Daoy (cell line): ENCODE measurements at regions not wholly inside any gene's neighbourhood (a gene's known extent, or its start where the extent isn't known, plus 50 kb on each side); places are given as distances from the start of the nearest gene placed in this dataset.
A peak's percentile ranks its signal among the peaks of the same experiment; 100 is the strongest.
"Not testable (repeated sequence)": the region's sequence is repeated elsewhere in the genome, so short reads cannot be mapped to it uniquely, and the experiment has no call there.

Source experiments
- DNase-seq: peaks from one replicate; pipeline ENCODE4 v3.0.0-alpha.2; 2015; ENCODE audit warnings: low read depth

- DNase-seq: no peak
These were observed 94.0 kb upstream of the FOXN2 start for GRCh38 chr2:48220501-48220900.

- no peak for DNase-seq
These were observed 92.5 kb upstream of the FOXN2 start for GRCh38 chr2:48221846-48222516.

GRCh38 chr2:48227617-48228344, 86.7 kb upstream of the FOXN2 start:
- DNase-seq: no peak

- no peak for DNase-seq
These were observed 86.2 kb upstream of the FOXN2 start for GRCh38 chr2:48228345-48228684.

- DNase-seq: no peak
These were observed 85.4 kb upstream of the FOXN2 start for GRCh38 chr2:48229063-48229462.

- DNase-seq: no peak
These were observed 83.6 kb upstream of the FOXN2 start for GRCh38 chr2:48230834-48231233.

- peak; percentile 44 for DNase-seq
These were observed 82.1 kb upstream of the FOXN2 start for GRCh38 chr2:48232351-48232750.

- no peak for DNase-seq
These were observed 81.5 kb upstream of the FOXN2 start for GRCh38 chr2:48233005-48233404.

GRCh38 chr2:48233824-48234223, 80.7 kb upstream of the FOXN2 start:
- DNase-seq: not testable (repeated sequence)

GRCh38 chr2:48235076-48235475, 79.4 kb upstream of the FOXN2 start:
- no peak for DNase-seq

- DNase-seq: no peak
These were observed 76.1 kb upstream of the FOXN2 start for GRCh38 chr2:48238381-48238780.

GRCh38 chr2:48240912-48241311, 73.6 kb upstream of the FOXN2 start:
- no peak for DNase-seq

- no peak for DNase-seq
These were observed 67.3 kb upstream of the FOXN2 start for GRCh38 chr2:48247206-48247605.

GRCh38 chr2:48248251-48248933, 66.1 kb upstream of the FOXN2 start:
- peak; percentile 87 for DNase-seq

- DNase-seq: peak; percentile 7
These were observed 65.5 kb upstream of the FOXN2 start for GRCh38 chr2:48249025-48249424.

GRCh38 chr2:48249631-48250473, 64.6 kb upstream of the FOXN2 start:
- DNase-seq: no peak

GRCh38 chr2:48250474-48250844, 64.0 kb upstream of the FOXN2 start:
- no peak for DNase-seq

GRCh38 chr2:48250943-48251342, 63.5 kb upstream of the FOXN2 start:
- DNase-seq: no peak

GRCh38 chr2:48251437-48252148, 62.9 kb upstream of the FOXN2 start:
- no peak for DNase-seq

- DNase-seq: no peak
These were observed 61.2 kb upstream of the FOXN2 start for GRCh38 chr2:48253301-48253700.

GRCh38 chr2:48254839-48255238, 59.6 kb upstream of the FOXN2 start:
- no peak for DNase-seq

- DNase-seq: no peak
These were observed 57.0 kb upstream of the FOXN2 start for GRCh38 chr2:48257456-48257855.
